ENCODE measurements at regions not wholly inside any gene's neighbourhood (a gene's known extent, or its start where the extent isn't known, plus 50 kb on each side); places are given as distances from the start of the nearest gene placed in this dataset.

- no peak for TF ChIP-seq EZH2 (IDR thresholded peaks at IDR 0.05; ENCODE audit: borderline replicate concordance, low read length)
- TF ChIP-seq, protein P1, sequence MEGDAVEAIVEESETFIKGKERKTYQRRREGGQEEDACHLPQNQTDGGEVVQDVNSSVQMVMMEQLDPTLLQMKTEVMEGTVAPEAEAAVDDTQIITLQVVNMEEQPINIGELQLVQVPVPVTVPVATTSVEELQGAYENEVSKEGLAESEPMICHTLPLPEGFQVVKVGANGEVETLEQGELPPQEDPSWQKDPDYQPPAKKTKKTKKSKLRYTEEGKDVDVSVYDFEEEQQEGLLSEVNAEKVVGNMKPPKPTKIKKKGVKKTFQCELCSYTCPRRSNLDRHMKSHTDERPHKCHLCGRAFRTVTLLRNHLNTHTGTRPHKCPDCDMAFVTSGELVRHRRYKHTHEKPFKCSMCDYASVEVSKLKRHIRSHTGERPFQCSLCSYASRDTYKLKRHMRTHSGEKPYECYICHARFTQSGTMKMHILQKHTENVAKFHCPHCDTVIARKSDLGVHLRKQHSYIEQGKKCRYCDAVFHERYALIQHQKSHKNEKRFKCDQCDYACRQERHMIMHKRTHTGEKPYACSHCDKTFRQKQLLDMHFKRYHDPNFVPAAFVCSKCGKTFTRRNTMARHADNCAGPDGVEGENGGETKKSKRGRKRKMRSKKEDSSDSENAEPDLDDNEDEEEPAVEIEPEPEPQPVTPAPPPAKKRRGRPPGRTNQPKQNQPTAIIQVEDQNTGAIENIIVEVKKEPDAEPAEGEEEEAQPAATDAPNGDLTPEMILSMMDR (IDR thresholded peaks at IDR 0.05; ENCODE audit: low read length): no peak
Observed at GRCh38 chr10:60664859-60665258, 113.4 kb upstream of the CDK1 start.
